GM23248 (cell line): ENCODE measurements at regions not wholly inside any gene's neighbourhood (a gene's known extent, or its start where the extent isn't known, plus 50 kb on each side); places are given as distances from the start of the nearest gene placed in this dataset.

ENCODE experiments used
- DNase-seq: peaks from one replicate; pipeline ENCODE4 v3.0.0-alpha.2; 2015
- H2AFZ ChIP-seq: fragments of 200-600 bp; sonication (generic); 2 replicates; pipeline ENCODE4 v1.6.1; 2016; ENCODE audit warnings: antibody characterized with exemption
- H3F3A ChIP-seq: fragments of 200-600 bp; sonication (generic); 2 replicates; pipeline ENCODE4 v1.6.1; 2016; ENCODE audit warnings: mild to moderate bottlenecking, antibody characterized with exemption, mixed run types; ENCODE audit not compliant: insufficient read depth
- H3K27ac ChIP-seq: fragments of 200-600 bp; sonication (generic); 2 replicates; pipeline ENCODE4 v1.5.1; 2016; ENCODE audit warnings: mild to moderate bottlenecking
- H3K27me3 ChIP-seq: fragments of 200-600 bp; sonication (generic); replicated peaks from 2 replicates; pipeline ENCODE4 v1.6.1; 2016; ENCODE audit warnings: mild to moderate bottlenecking; ENCODE audit not compliant: insufficient read depth
- H3K36me3 ChIP-seq: fragments of 200-600 bp; sonication (generic); 2 replicates; pipeline ENCODE4 v1.6.1; 2016; ENCODE audit warnings: low read depth, mild to moderate bottlenecking
- H3K4me1 ChIP-seq: fragments of 200-600 bp; sonication (generic); 2 replicates; pipeline ENCODE4 v1.6.1; 2016; ENCODE audit warnings: mild to moderate bottlenecking; ENCODE audit not compliant: insufficient read depth
- H3K4me2 ChIP-seq: fragments of 200-600 bp; sonication (generic); one replicate; pipeline ENCODE4 v1.6.1; 2016; ENCODE audit warnings: mild to moderate bottlenecking; ENCODE audit not compliant: unreplicated experiment
- H3K4me3 ChIP-seq: fragments of 200-600 bp; sonication (generic); 2 replicates; pipeline ENCODE4 v1.5.1; 2016; ENCODE audit warnings: mild to moderate bottlenecking
- H3K79me2 ChIP-seq: fragments of 200-600 bp; sonication (generic); 2 replicates; pipeline ENCODE4 v1.6.1; 2016; ENCODE audit warnings: mild to moderate bottlenecking; ENCODE audit not compliant: insufficient read depth
- H3K9ac ChIP-seq: fragments of 200-600 bp; sonication (generic); 2 replicates; pipeline ENCODE4 v1.6.1; 2016; ENCODE audit warnings: mild to moderate bottlenecking
- H3K9me2 ChIP-seq: fragments of 200-600 bp; sonication (generic); 2 replicates; pipeline ENCODE4 v1.6.1; 2016; ENCODE audit warnings: mixed run types, mild to moderate bottlenecking, moderate library complexity; ENCODE audit not compliant: insufficient read depth
- H3K9me3 ChIP-seq: fragments of 200-600 bp; sonication (generic); one replicate; pipeline ENCODE4 v1.6.1; 2017; ENCODE audit warnings: low read depth
- H4K20me1 ChIP-seq: fragments of 200-600 bp; sonication (generic); 2 replicates; pipeline ENCODE4 v1.6.0; 2016; ENCODE audit not compliant: insufficient read depth
- EZH2 ChIP-seq: fragments of 200-600 bp; sonication (generic); IDR thresholded peaks from 2 replicates; pipeline ENCODE4 v1.6.1; 2018; ENCODE audit warnings: antibody characterized with exemption, mild to moderate bottlenecking; ENCODE audit not compliant: insufficient read depth, poor library complexity, severe bottlenecking
- EZH2phosphoT487 ChIP-seq: fragments of 200-600 bp; sonication (generic); IDR thresholded peaks from 2 replicates; pipeline ENCODE4 v1.6.1; 2018; ENCODE audit warnings: antibody characterized with exemption, moderate library complexity, mild to moderate bottlenecking, low read depth; ENCODE audit not compliant: insufficient read depth
- WGBS, 2 experiments: methylation state at CpG; one replicate each; pipeline ENCODE4 v1.1.6; 2015 to 2017; ENCODE audit warnings: low lambda C conversion rate in 2 of 2, low coverage in 1 of 2; ENCODE audit errors: missing lambda C conversion rate in 2 of 2; 5-methylcytosine and 5-hydroxymethylcytosine counted together
- in situ Hi-C: fragments of 300-500 bp; cut with MboI; formaldehyde crosslinking; loops from 2 replicates; pipeline ENCODE4 v1.15.0; 2020

GRCh38 chr9:1794547-1795270 is 220.4 kb upstream of the SMARCA2 start:
- H4K20me1 ChIP-seq = no peaks in the 10 kb centered on the region
- no peak for DNase-seq
- H3K9me2 ChIP-seq = no peaks in the 10 kb centered on the region
- H3K36me3 ChIP-seq = no peaks in the 10 kb centered on the region
- H3K4me3 ChIP-seq = no peak overlapping the region
- no peaks in the 10 kb centered on the region for H3K9me3 ChIP-seq
- no peaks in the 10 kb centered on the region for H3K27me3 ChIP-seq
- no peak overlapping the region for H3K27ac ChIP-seq
- TF ChIP-seq EZH2phosphoT487 (no peak), EZH2 (no peak)
- H3K4me1 ChIP-seq = no peaks in the 10 kb centered on the region
- H3F3A ChIP-seq = no peaks in the 10 kb centered on the region
- H3K4me2 ChIP-seq = no peak overlapping the region
- in situ Hi-C loops = no loop called here
- H3K9ac ChIP-seq = no peak overlapping the region
- no peak overlapping the region for H2AFZ ChIP-seq
- 35 to 38% methylated on average over 5 of the region's 5 CpGs for WGBS, 2 experiments
- no peaks in the 10 kb centered on the region for H3K79me2 ChIP-seq

GRCh38 chr9:1804128-1804865 is 210.8 kb upstream of the SMARCA2 start:
- H3K4me3 ChIP-seq = no peak overlapping the region
- no peak overlapping the region for H3K27ac ChIP-seq
- TF ChIP-seq EZH2phosphoT487 (no peak), EZH2 (no peak)
- no peak for DNase-seq
- in situ Hi-C loops = no loop called here
- H3K27me3 ChIP-seq = no peaks in the 10 kb centered on the region
- H2AFZ ChIP-seq = no peak overlapping the region
- no peaks in the 10 kb centered on the region for H3K4me1 ChIP-seq
- H3K9ac ChIP-seq = no peak overlapping the region
- H3K9me3 ChIP-seq = no peaks in the 10 kb centered on the region
- WGBS, 2 experiments = 44 to 46% methylated on average over 4 of the region's 4 CpGs
- H3K9me2 ChIP-seq = no peaks in the 10 kb centered on the region
- H3K36me3 ChIP-seq = no peaks in the 10 kb centered on the region
- H4K20me1 ChIP-seq = no peaks in the 10 kb centered on the region
- H3F3A ChIP-seq = no peaks in the 10 kb centered on the region
- H3K4me2 ChIP-seq = no peak overlapping the region
- no peaks in the 10 kb centered on the region for H3K79me2 ChIP-seq

- Histone ChIP-seq H3K27me3 (no peaks in the 10 kb centered on the region), H3K4me1 (no peaks in the 10 kb centered on the region), H3K79me2 (no peaks in the 10 kb centered on the region), H3K4me2 (no peak overlapping the region), H4K20me1 (no peaks in the 10 kb centered on the region), H3K9ac (no peak overlapping the region), H3K9me3 (no peaks in the 10 kb centered on the region), H3K9me2 (no peaks in the 10 kb centered on the region), H3K36me3 (no peaks in the 10 kb centered on the region), H3F3A (no peaks in the 10 kb centered on the region), H3K27ac (no peak overlapping the region), H3K4me3 (no peak overlapping the region), H2AFZ (no peak overlapping the region)
- in situ Hi-C loops = loop anchor here (5.0 kb wide), 1 partner anchor 48 kb away; no protein-coding TSS in a partner anchor
- DNase-seq = no peak
- no peak for TF ChIP-seq EZH2phosphoT487
- no peak for TF ChIP-seq EZH2
- 34 to 43% methylated on average over 3 of the region's 3 CpGs for WGBS, 2 experiments
These were observed 185.4 kb upstream of the SMARCA2 start for GRCh38 chr9:1829719-1830118.

GRCh38 chr9:1832960-1833359 is 182.2 kb upstream of the SMARCA2 start:
- Histone ChIP-seq H3K9me2 (no peaks in the 10 kb centered on the region), H3K27ac (no peak overlapping the region), H4K20me1 (no peaks in the 10 kb centered on the region), H2AFZ (no peak overlapping the region), H3F3A (no peaks in the 10 kb centered on the region), H3K4me2 (no peak overlapping the region), H3K9ac (no peak overlapping the region), H3K9me3 (no peaks in the 10 kb centered on the region), H3K4me1 (no peaks in the 10 kb centered on the region), H3K79me2 (no peaks in the 10 kb centered on the region), H3K4me3 (no peak overlapping the region), H3K36me3 (no peaks in the 10 kb centered on the region), H3K27me3 (no peaks in the 10 kb centered on the region)
- no peak for DNase-seq
- no peak for TF ChIP-seq EZH2phosphoT487
- TF ChIP-seq EZH2 = no peak
- WGBS, 2 experiments = 61 to 67% methylated on average over 8 of the region's 8 CpGs
- in situ Hi-C loops = no loop called here
